Head of caudate nucleus (tissue), 42 donors: ENCODE measurements at regions not wholly inside any gene's neighbourhood (a gene's known extent, or its start where the extent isn't known, plus 50 kb on each side); places are given as distances from the start of the nearest gene placed in this dataset.
"Not testable (repeated sequence)": the region's sequence is repeated elsewhere in the genome, so short reads cannot be mapped to it uniquely, and the experiment has no call there.

Experiments
- DNase-seq, 42 donors: peaks; one replicate each; pipeline versions ENCODE4 v3.0.0 to v3.0.0-alpha.2; 2020 to 2021; ENCODE audit warnings: mixed read lengths in 7 of 42
- intact Hi-C: fragments of 100-400 bp; cut with DNase I; formaldehyde crosslinking; loops from one replicate; pipeline ENCODE4 v1.15.0; 2022

DNA sequence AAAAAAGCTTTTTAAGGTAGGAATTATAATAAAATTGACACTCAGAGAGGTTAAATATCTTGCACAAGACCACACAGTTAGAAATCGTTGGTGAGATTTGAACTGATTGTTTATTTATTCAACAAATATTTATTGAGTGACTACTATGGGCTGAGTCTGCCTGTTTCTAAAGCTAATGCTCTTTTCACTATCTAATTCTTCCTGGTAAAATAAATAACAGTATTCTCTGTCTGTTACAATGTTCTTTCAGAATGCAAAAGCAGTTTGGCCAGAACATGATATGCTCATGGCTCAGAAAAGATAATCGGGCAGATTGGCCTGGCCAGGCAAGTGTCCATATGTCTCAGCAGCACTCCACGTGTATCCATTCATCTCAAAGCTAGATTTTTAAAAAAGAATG is 82.0 kb downstream of the BTG1 start:
- intact Hi-C loops = no loop called here
- no peak for DNase-seq

DNA sequence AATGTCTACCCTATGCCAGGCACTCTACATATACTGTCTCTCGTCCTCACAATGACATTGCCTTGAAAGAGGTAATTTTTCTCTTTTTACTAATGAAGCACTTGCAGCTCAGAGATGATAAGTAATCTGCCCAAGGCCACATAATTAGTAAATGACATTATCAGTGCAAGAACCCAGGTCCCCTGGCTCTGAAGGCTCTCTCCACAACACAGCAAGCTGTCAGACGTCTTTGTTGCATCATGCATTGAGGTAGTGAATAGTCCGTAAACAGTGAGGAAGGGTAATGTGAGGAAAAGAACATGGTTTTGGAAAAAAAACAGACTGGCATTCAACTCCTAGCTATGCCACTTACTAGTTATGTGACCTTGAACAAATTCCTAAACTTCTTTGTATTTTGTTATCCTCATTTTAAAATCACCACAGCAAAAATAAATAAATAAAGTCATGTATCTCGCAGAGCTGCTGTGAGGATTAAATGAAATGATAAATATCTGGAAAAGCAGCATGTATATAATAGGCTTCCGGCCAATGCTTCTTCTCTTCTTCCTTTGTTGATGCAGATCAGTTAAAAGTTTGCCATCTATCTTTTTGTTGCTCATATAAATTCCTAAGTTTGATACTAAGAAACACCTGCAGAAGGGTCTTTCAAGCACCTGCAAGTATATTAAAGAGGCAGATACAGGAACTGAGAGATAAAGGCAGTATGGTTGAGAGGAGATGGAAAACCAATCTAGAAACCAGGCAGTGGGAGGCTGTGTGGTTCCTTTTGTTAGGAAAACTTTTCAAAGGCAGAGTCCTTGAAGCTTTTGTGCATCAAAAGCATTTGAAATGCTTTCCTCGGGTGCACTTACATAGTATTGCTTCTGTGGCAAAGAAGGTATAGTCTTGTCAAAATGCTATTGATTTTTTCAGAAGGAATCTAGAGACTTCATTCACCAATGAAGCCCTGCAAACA is 82.8 kb downstream of the BTG1 start:
- no peak for DNase-seq
- intact Hi-C loops = no loop called here

- DNase-seq = no peak
- intact Hi-C loops = no loop called here
Measured at GRCh38 chr12:92061061-92061460, 84.6 kb downstream of the BTG1 start.

- DNase-seq = no peak
- intact Hi-C loops = no loop called here
Measured at GRCh38 chr12:92059960-92060359, 85.7 kb downstream of the BTG1 start.

DNA sequence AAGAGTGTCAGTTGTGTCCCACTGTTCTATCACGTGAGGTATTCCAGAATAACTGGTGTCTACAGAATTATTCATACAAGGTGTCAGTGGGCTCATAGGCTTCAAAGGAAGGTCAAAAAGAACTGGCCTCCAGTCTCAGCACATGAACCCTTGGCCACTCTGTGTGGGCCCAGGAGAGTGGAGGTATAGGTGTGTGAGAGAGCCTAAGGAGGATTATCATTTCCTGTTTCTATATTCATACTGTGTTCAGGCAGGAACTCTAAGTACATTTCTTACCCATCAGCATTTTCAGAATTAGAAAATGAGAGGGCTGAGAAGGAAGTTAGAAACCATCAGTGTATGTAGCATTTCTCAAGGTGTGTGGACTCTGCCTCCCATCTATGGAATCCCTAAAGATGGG is 87.0 kb downstream of the BTG1 start:
- no peak for DNase-seq
- intact Hi-C loops = no loop called here

GRCh38 chr12:92056756-92057155 is 88.9 kb downstream of the BTG1 start:
- intact Hi-C loops, DNase-seq: not testable (repeated sequence)

GRCh38 chr12:92056290-92056689 is 89.4 kb downstream of the BTG1 start:
- no peak for DNase-seq
- intact Hi-C loops = no loop called here

GRCh38 chr12:92055877-92056276 is 89.8 kb downstream of the BTG1 start:
- no peak for DNase-seq
- intact Hi-C loops = no loop called here

- intact Hi-C loops = no loop called here
- no peak for DNase-seq
Measured at GRCh38 chr12:92051441-92051840, 94.2 kb downstream of the BTG1 start.

GRCh38 chr12:92049403-92049802 is 96.2 kb downstream of the BTG1 start:
- no peak for DNase-seq

GRCh38 chr12:92047393-92047826 is 98.2 kb downstream of the BTG1 start:
- DNase-seq = peak in 1 of 42 donors; percentile 13
- intact Hi-C loops = no loop called here

More at GRCh38 chr12:92049403-92049802, 96.2 kb downstream of the BTG1 start:
- intact Hi-C loops = no loop called here

- no peak for DNase-seq
- intact Hi-C loops = no loop called here
Measured at GRCh38 chr12:92046557-92047392, 98.9 kb downstream of the BTG1 start.

DNA sequence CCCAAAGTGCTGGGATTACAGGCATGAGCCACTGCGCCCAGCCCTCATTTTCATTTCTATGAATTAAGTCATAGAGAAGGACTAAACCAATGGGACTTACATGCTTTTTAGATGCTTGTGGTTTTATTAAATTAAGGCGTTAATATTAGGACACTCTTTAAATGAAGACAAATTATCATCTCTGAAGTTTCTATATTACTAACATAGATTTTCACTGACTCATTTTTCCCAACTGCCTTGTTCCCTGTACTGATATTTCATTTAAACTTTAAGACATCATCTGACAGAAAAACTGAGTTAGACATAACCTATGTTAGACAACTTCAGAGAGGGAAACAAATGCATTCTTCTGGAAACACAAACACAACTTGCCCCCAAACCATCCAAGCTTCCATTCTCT is 99.8 kb downstream of the BTG1 start:
- intact Hi-C loops = no loop called here
- no peak for DNase-seq

- intact Hi-C loops = no loop called here
Measured at GRCh38 chr12:92044435-92044834, 101.2 kb downstream of the BTG1 start.

GRCh38 chr12:92042791-92043531 is 102.7 kb downstream of the BTG1 start:
- intact Hi-C loops = no loop called here
- DNase-seq = no peak

More at GRCh38 chr12:92044435-92044834, 101.2 kb downstream of the BTG1 start:
- no peak for DNase-seq

GRCh38 chr12:92041742-92042141 is 103.9 kb downstream of the BTG1 start:
- no peak for DNase-seq
- intact Hi-C loops = no loop called here

- intact Hi-C loops = no loop called here
- no peak for DNase-seq
Measured at GRCh38 chr12:92039046-92039445, 106.6 kb downstream of the BTG1 start.

DNA sequence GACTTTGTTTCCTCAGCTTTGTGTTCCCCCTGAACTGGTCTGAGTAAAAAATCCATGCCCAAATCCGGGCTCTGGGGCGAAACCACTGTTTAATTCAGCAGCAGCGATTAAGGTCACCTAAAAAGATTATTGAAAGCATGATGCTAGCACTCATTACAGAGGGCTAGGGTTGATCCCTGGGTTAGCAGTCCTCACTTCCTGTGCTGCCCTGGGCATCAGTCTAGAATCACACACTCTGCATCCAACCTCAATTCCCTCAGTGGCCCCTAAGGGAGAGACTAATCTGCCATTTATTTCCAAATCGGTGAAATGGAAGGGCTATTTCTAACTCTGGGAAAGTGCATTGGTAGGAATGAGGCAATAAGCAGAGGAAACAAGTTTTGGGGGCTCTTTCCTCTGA is 107.2 kb downstream of the BTG1 start:
- intact Hi-C loops = no loop called here
- no peak for DNase-seq

DNA sequence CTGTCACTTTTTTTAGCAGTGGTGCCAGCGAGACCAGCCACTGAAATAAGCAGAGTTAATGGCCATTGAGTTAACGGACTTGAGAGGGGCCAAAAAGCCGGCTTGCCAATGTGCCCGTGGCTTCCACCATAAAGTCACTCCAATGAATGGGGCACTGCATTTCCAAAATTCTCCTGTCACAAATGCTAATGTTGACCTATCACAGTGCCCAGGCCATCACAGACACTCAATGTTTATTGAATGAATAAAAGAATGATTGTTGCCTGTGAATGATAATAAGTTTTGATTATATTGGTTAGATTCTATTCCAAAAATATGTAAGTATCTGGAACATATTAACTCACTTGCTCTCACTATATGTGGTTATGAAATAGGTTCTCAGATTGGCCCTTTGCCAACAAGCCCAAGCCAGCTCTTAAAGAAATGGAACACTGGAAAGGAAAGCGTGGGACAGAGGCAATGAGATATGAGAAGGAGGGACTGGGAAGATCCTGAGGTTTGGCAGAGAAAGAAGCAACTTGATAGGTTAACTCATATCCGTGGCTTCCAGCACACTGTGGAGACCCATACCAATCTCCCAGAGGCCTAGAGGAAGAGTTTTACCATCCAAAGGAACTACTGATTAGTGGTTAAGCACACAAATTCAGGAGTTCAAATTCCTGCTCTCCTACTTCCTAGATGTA is 108.7 kb downstream of the BTG1 start:
- intact Hi-C loops = no loop called here
- no peak for DNase-seq
